ENCODE measurements at regions not wholly inside any gene's neighbourhood (a gene's known extent, or its start where the extent isn't known, plus 50 kb on each side); places are given as distances from the start of the nearest gene placed in this dataset.
A peak's percentile ranks its signal among the peaks of the same experiment; 100 is the strongest.

GRCh38 chr6:159112714-159113113 is 56.5 kb upstream of the FNDC1 start:
- Mint-ChIP-seq H3K9me3 (no peaks in the 10 kb centered on the region), H3K36me3 (no peaks in the 10 kb centered on the region), H3K27me3 (ENCODE audit: low read depth) (no peaks in the 10 kb centered on the region), H3K27ac (no peak overlapping the region), H3K4me3 (no peak overlapping the region), H3K4me1 (peaks cover 9% of the 10 kb centered on the region)
- TF ChIP-seq, protein P1, sequence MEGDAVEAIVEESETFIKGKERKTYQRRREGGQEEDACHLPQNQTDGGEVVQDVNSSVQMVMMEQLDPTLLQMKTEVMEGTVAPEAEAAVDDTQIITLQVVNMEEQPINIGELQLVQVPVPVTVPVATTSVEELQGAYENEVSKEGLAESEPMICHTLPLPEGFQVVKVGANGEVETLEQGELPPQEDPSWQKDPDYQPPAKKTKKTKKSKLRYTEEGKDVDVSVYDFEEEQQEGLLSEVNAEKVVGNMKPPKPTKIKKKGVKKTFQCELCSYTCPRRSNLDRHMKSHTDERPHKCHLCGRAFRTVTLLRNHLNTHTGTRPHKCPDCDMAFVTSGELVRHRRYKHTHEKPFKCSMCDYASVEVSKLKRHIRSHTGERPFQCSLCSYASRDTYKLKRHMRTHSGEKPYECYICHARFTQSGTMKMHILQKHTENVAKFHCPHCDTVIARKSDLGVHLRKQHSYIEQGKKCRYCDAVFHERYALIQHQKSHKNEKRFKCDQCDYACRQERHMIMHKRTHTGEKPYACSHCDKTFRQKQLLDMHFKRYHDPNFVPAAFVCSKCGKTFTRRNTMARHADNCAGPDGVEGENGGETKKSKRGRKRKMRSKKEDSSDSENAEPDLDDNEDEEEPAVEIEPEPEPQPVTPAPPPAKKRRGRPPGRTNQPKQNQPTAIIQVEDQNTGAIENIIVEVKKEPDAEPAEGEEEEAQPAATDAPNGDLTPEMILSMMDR (IDR thresholded peaks at IDR 0.05; ENCODE audit: unreplicated experiment) = no peak
- no peak for DNase-seq (ENCODE audit: low spot score in 2 of 2, unreplicated experiment in 2 of 2)

DNA sequence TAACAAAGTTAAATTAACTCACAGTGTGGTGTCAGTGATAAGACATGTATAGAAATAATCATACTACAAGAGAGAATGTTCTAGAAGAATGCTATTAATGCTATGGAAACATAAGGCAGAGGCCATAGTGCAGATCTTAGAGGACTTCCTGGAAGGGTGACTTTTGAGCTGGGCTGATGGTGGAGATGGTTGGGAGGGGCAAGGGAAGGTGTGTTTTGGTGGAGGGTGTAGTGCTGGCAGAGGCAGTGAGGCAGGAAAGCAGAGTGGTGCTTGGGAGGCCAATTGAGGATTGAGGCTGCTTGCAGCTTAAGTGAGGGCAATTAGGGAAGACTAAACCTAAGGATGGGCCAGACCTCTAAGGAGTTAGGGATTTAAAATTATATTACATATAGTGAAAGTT is 58.5 kb upstream of the FNDC1 start:
- Mint-ChIP-seq H3K36me3 (no peaks in the 10 kb centered on the region), H3K27me3 (ENCODE audit: low read depth) (no peaks in the 10 kb centered on the region), H3K4me3 (no peak overlapping the region), H3K4me1 (peaks cover 11% of the 10 kb centered on the region), H3K9me3 (no peaks in the 10 kb centered on the region), H3K27ac (no peak overlapping the region)
- TF ChIP-seq, protein P1 (IDR thresholded peaks at IDR 0.05; ENCODE audit: unreplicated experiment) = no peak
- no peak for DNase-seq (ENCODE audit: low spot score in 2 of 2, unreplicated experiment in 2 of 2)

DNA sequence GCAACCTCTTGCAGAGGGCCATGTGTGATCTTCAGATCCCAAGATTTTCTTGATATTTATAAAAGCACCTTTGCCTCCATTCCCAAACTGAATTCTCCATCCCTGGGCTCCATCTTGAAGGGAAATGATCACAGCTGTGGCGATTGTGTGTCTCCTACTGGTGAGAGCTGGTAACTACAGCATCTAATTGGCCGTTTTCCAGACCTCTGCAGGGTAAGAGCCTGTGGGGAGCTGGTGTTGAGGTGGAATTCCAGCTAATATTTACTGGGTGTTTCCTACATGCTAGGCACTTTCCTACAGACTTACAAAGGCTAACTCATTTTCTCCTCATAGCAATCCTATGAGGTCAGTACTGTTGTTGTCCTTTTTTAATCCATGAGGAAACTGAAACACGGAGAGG is 59.2 kb upstream of the FNDC1 start:
- TF ChIP-seq, protein P1 (IDR thresholded peaks at IDR 0.05; ENCODE audit: unreplicated experiment) = peak; percentile 78
- Mint-ChIP-seq H3K4me3 (no peak overlapping the region), H3K36me3 (no peaks in the 10 kb centered on the region), H3K4me1 (peaks cover 11% of the 10 kb centered on the region), H3K9me3 (no peaks in the 10 kb centered on the region), H3K27ac (no peak overlapping the region), H3K27me3 (ENCODE audit: low read depth) (no peaks in the 10 kb centered on the region)
- no peak for DNase-seq (ENCODE audit: low spot score in 2 of 2, unreplicated experiment in 2 of 2)

DNA sequence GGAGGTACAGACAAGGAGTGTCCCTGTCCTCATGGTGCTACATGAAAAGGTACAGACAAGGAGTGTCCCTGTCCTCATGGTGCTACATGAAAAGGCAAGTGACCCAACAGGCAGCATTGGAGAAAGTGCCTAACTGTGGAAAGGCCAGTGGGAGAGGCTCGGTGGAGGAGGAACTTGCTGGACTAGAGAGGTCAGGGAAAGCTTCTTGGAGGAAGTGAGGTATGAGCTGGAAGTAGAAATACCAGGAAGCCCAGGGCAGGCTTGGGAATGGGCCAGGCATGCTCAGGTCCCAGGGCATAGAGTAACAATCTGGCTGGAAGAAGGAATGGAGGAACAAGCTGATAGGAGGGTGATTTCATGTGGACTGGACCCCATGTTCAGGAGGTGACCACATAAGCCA is 59.8 kb upstream of the FNDC1 start:
- no peak for DNase-seq (ENCODE audit: low spot score in 2 of 2, unreplicated experiment in 2 of 2)
- Mint-ChIP-seq H3K27me3 (ENCODE audit: low read depth) (no peaks in the 10 kb centered on the region), H3K9me3 (no peaks in the 10 kb centered on the region), H3K27ac (no peak overlapping the region), H3K4me3 (no peak overlapping the region), H3K4me1 (peaks cover 11% of the 10 kb centered on the region), H3K36me3 (no peaks in the 10 kb centered on the region)
- TF ChIP-seq, protein P1 (IDR thresholded peaks at IDR 0.05; ENCODE audit: unreplicated experiment) = no peak

DNA sequence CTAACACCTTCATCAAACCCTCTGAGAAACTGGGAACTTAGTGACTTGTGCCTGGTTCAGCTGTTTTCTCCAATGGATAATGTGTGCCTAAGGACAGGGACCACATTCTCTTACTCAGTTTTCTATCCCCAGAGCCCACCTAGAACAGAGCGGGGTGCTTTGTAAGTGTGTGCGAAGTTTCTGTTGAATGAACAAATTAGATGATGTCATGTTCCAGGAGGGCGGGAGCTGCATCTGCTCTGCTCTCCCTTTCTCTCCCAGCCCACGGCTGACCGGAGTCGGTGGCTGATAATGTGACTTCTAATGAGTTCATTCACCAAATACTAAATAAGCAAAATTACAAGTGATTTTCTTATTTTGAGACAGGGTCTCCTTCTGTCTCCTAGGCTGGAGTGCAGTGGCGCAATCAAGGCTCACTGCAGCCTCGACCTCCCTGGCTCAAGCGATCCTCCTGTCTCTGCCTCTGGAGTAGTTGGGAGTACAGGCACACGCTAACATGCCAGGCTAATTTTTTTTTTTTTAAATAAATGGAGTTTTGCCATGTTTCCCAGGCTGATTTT is 60.7 kb upstream of the FNDC1 start:
- Mint-ChIP-seq H3K27ac (no peak overlapping the region), H3K9me3 (no peaks in the 10 kb centered on the region), H3K27me3 (ENCODE audit: low read depth) (no peaks in the 10 kb centered on the region), H3K4me1 (peaks cover 16% of the 10 kb centered on the region), H3K36me3 (no peaks in the 10 kb centered on the region), H3K4me3 (no peak overlapping the region)
- TF ChIP-seq, protein P1 (IDR thresholded peaks at IDR 0.05; ENCODE audit: unreplicated experiment) = no peak
- DNase-seq (ENCODE audit: low spot score in 2 of 2, unreplicated experiment in 2 of 2) = no peak
